ENCODE measurements at regions not wholly inside any gene's neighbourhood (a gene's known extent, or its start where the extent isn't known, plus 50 kb on each side); places are given as distances from the start of the nearest gene placed in this dataset.

DNA sequence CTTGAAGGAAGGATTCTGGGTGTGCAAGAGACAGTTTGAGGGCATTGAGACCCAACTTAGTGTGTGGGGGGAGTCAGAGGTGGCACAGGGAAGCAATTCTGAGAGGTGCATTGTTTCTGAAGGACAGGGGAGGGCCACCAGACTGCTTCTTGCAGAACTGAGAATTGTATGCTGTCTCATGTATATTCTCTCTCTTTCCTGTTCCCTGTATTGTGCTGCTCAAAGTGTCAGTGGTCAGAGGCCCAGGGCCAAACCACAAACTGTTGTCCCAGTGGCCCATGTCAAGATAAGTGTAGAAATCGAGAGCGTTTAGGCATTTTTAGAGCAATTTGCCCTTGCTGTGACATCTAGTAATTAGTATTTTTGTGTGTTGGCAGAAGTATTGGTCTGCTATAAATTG lies 567.1 kb downstream of the EDEM1 start:
- TF ChIP-seq, protein P1, sequence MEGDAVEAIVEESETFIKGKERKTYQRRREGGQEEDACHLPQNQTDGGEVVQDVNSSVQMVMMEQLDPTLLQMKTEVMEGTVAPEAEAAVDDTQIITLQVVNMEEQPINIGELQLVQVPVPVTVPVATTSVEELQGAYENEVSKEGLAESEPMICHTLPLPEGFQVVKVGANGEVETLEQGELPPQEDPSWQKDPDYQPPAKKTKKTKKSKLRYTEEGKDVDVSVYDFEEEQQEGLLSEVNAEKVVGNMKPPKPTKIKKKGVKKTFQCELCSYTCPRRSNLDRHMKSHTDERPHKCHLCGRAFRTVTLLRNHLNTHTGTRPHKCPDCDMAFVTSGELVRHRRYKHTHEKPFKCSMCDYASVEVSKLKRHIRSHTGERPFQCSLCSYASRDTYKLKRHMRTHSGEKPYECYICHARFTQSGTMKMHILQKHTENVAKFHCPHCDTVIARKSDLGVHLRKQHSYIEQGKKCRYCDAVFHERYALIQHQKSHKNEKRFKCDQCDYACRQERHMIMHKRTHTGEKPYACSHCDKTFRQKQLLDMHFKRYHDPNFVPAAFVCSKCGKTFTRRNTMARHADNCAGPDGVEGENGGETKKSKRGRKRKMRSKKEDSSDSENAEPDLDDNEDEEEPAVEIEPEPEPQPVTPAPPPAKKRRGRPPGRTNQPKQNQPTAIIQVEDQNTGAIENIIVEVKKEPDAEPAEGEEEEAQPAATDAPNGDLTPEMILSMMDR (IDR thresholded peaks at IDR 0.05; ENCODE audit: insufficient read depth, low read depth, low read length): no peak
- TF ChIP-seq EZH2 (IDR thresholded peaks at IDR 0.05; ENCODE audit: insufficient read depth, low read length): no peak
